ENCODE measurements at regions not wholly inside any gene's neighbourhood (a gene's known extent, or its start where the extent isn't known, plus 50 kb on each side); places are given as distances from the start of the nearest gene placed in this dataset.

DNA sequence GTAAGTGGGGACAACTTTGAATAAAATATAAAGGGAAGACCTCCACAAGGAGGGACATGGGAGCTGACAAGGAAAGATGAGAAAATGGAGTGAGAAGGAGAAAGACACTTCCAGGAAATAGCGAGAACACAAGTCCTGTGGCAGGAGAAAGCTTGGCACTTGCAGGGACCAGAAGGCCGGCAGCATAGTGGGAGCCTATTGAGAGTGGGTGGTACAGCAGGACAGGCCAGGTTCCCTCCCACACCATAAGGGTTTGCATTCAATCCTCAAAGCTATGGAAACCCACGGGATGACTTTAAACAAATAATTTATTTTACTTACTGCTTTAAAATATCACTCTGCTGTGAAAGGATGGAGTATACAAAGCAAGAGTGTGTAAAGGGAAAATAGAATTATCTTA, 173.2 kb upstream of the ELL2 start:
- no peak for TF ChIP-seq POLR2A (IDR thresholded peaks at IDR 0.05)
- TF ChIP-seq, protein P1, sequence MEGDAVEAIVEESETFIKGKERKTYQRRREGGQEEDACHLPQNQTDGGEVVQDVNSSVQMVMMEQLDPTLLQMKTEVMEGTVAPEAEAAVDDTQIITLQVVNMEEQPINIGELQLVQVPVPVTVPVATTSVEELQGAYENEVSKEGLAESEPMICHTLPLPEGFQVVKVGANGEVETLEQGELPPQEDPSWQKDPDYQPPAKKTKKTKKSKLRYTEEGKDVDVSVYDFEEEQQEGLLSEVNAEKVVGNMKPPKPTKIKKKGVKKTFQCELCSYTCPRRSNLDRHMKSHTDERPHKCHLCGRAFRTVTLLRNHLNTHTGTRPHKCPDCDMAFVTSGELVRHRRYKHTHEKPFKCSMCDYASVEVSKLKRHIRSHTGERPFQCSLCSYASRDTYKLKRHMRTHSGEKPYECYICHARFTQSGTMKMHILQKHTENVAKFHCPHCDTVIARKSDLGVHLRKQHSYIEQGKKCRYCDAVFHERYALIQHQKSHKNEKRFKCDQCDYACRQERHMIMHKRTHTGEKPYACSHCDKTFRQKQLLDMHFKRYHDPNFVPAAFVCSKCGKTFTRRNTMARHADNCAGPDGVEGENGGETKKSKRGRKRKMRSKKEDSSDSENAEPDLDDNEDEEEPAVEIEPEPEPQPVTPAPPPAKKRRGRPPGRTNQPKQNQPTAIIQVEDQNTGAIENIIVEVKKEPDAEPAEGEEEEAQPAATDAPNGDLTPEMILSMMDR (IDR thresholded peaks at IDR 0.05), result no peak
